Neural crest cell (in vitro differentiated cells): ENCODE measurements at regions not wholly inside any gene's neighbourhood (a gene's known extent, or its start where the extent isn't known, plus 50 kb on each side); places are given as distances from the start of the nearest gene placed in this dataset.

Experiments used
- DNase-seq: peaks from one replicate; pipeline ENCODE4 v3.0.0; 2021; ENCODE audit warnings: low read depth, mixed read lengths, low spot score
- H3K27ac Mint-ChIP-seq: one replicate; pipeline ENCODE4 v1.8.0; 2021; ENCODE audit warnings: mild to moderate bottlenecking, mixed read lengths; ENCODE audit not compliant: unreplicated experiment
- H3K27me3 Mint-ChIP-seq: 2 replicates; pipeline ENCODE4 v1.8.0; 2021; ENCODE audit warnings: low read depth, mild to moderate bottlenecking, mixed read lengths
- H3K36me3 Mint-ChIP-seq: 2 replicates; pipeline ENCODE4 v1.8.0; 2021; ENCODE audit warnings: low read depth, mild to moderate bottlenecking, mixed read lengths
- H3K4me1 Mint-ChIP-seq: 2 replicates; pipeline ENCODE4 v1.8.0; 2021; ENCODE audit warnings: mixed read lengths
- H3K4me3 Mint-ChIP-seq: one replicate; pipeline ENCODE4 v1.8.0; 2021; ENCODE audit warnings: mild to moderate bottlenecking, mixed read lengths
- H3K9me3 Mint-ChIP-seq: 2 replicates; pipeline ENCODE4 v1.8.0; 2021; ENCODE audit warnings: mixed read lengths
- TF ChIP-seq, protein P1 (sequence below): fragments of 200-600 bp; sonication (generic); conservative IDR thresholded peaks from 2 replicates; pipeline ENCODE4 v1.5.0; 2021; ENCODE audit warnings: antibody characterized with exemption, mild to moderate bottlenecking

DNA sequence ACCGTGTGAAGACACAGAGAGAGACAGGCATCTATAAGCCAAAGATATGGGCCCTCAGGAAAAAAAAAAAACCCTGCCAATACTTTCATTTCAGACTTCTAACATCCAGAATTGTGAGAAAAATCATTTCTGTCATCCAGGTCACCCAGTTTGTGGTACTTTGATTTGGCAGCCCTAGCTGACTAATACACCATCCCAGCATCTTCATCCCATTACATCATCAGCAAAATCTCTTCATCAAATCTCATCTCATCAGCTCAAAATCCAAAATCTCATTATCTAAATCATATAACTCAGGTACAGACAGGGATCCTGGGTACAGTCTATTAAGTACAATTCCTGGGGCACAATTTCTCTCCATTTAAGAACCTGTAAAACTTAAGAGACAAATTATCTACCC, 51.9 kb upstream of the GJA8 start:
- H3K27ac Mint-ChIP-seq, result no peak overlapping the region
- no peaks in the 10 kb centered on the region for H3K9me3 Mint-ChIP-seq
- H3K4me3 Mint-ChIP-seq, result no peak overlapping the region
- peaks cover 13% of the 10 kb centered on the region for H3K4me1 Mint-ChIP-seq
- TF ChIP-seq, protein P1, sequence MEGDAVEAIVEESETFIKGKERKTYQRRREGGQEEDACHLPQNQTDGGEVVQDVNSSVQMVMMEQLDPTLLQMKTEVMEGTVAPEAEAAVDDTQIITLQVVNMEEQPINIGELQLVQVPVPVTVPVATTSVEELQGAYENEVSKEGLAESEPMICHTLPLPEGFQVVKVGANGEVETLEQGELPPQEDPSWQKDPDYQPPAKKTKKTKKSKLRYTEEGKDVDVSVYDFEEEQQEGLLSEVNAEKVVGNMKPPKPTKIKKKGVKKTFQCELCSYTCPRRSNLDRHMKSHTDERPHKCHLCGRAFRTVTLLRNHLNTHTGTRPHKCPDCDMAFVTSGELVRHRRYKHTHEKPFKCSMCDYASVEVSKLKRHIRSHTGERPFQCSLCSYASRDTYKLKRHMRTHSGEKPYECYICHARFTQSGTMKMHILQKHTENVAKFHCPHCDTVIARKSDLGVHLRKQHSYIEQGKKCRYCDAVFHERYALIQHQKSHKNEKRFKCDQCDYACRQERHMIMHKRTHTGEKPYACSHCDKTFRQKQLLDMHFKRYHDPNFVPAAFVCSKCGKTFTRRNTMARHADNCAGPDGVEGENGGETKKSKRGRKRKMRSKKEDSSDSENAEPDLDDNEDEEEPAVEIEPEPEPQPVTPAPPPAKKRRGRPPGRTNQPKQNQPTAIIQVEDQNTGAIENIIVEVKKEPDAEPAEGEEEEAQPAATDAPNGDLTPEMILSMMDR, result no peak
- no peak for DNase-seq
- H3K36me3 Mint-ChIP-seq, result no peaks in the 10 kb centered on the region
- H3K27me3 Mint-ChIP-seq, result no peaks in the 10 kb centered on the region

DNA sequence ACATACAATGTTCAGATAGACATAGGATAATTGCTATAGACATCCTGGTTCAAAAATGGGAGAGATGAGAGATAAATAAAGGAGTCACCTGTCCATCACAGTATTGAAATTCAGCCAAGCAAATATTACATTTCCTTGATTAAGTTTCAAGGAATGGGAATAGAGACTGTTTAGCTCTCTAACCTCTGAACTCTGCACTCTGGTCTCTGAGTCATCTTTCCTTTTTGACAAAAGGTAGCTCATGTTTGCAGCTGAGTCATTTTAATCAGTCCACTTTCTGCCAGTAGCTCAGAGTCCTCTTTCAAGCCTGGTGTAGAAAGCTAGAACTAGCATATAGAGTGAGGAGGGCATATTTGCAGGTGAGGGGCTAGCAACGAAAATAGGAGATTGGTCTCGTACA, 51.4 kb upstream of the GJA8 start:
- H3K36me3 Mint-ChIP-seq, result peaks cover 2% of the 10 kb centered on the region
- no peaks in the 10 kb centered on the region for H3K9me3 Mint-ChIP-seq
- TF ChIP-seq, protein P1, result no peak
- H3K4me1 Mint-ChIP-seq, result peaks cover 13% of the 10 kb centered on the region
- H3K27ac Mint-ChIP-seq, result no peak overlapping the region
- no peaks in the 10 kb centered on the region for H3K27me3 Mint-ChIP-seq
- no peak for DNase-seq
- no peak overlapping the region for H3K4me3 Mint-ChIP-seq

DNA sequence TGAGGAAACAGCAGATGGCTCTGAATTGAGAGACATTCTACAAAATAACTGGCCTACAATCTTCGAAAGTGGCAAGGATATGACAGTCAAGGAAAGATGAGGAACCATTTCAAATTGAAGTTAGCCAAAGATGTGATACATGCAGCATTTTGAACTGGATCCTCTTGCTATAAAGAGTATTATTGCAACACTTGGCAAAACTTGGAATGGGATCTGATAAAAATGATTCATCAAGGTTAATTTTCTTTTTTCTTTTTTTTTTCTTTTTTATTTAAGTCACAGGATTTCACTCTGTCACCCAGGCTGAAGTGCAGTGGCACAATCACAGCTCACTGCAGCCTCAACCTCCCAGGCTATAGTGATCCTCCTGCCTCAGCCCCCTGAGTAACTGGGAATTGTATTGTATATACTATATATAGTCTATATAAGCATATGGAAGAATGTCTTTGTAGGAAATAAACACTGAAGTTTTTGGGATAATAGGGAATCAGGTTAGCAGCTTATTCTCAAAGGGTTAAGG, 49.8 kb upstream of the GJA8 start:
- no peak overlapping the region for H3K4me3 Mint-ChIP-seq
- H3K27me3 Mint-ChIP-seq, result no peaks in the 10 kb centered on the region
- peaks cover 13% of the 10 kb centered on the region for H3K4me1 Mint-ChIP-seq
- H3K27ac Mint-ChIP-seq, result no peak overlapping the region
- peaks cover 5% of the 10 kb centered on the region for H3K36me3 Mint-ChIP-seq
- H3K9me3 Mint-ChIP-seq, result no peaks in the 10 kb centered on the region
- no peak for DNase-seq
- TF ChIP-seq, protein P1, result no peak
